K562 (cell line): ENCODE measurements at regions not wholly inside any gene's neighbourhood (a gene's known extent, or its start where the extent isn't known, plus 50 kb on each side); places are given as distances from the start of the nearest gene placed in this dataset.

Experiments
- ATAC-seq: fragments of 200-7000 bp; cut with Tn5 transposase; 3 replicates; pipeline ENCODE4 v1.9.1; 2020; ENCODE audit warnings: moderate library complexity
- BruUV-seq: library from RNA; stranded (reverse); fragments of 400-500 nt; replicated peaks from 2 replicates; lab custom pipeline; 2021; lab: Mats Ljungman, UMichigan
- CTCF ChIA-PET: fragments of 300-600 bp; formaldehyde crosslinking; extraction: SDS; loops from one replicate; lab custom pipeline; 2021; ENCODE audit warnings: low intra/inter-chr PET ratio; lab: Yijun Ruan, JAX
- POLR2A ChIA-PET: fragments of 300-600, 350-650 bp; sonication (Branson Sonifier 250); formaldehyde crosslinking; extraction: SDS; loops from one replicate; lab custom pipeline; 2021; ENCODE audit warnings: antibody characterized with exemption, inconsistent platforms; lab: Yijun Ruan, JAX
- DNase-seq, 4 experiments: peaks; one replicate each; pipeline versions ENCODE4 v3.0.0 to v3.0.0-alpha.2; 2011 to 2018; ENCODE audit warnings: low spot score in 3 of 4, mixed read lengths in 3 of 4; ENCODE audit errors: extremely low read depth in 1 of 4
- FAIRE-seq: peaks from 2 replicates; lab custom pipeline; 2011; peaks lifted over from hg19 to GRCh38; lab: Jason Lieb, UNC
- H2AFZ ChIP-seq: 2 replicates; pipeline ENCODE4 v1.6.0; 2011; ENCODE audit warnings: low read depth, low read length, control low read depth, inconsistent platforms
- H3K27ac ChIP-seq: fragments of 200-600 bp; 3 replicates; pipeline ENCODE4 v1.8.0; 2011; ENCODE audit warnings: low read depth, mild to moderate bottlenecking, control low read depth, inconsistent platforms, low read length, moderate library complexity, mixed read lengths; ENCODE audit errors: extremely low read depth
- H3K27me3 ChIP-seq, 2 experiments: fragments of 300-600 bp in 1 of 2; 2 replicates in 1 of 2; 3 replicates in 1 of 2; pipeline versions ENCODE4 v1.6.0 to v1.8.0; 2011; ENCODE audit warnings: inconsistent platforms in 2 of 2, low read length in 2 of 2, mild to moderate bottlenecking in 1 of 2, mixed read lengths in 1 of 2, moderate library complexity in 1 of 2; ENCODE audit not compliant: control insufficient read depth in 2 of 2, insufficient read depth in 2 of 2
- H3K36me3 ChIP-seq: fragments of 300-600 bp; 3 replicates; pipeline ENCODE4 v1.8.0; 2011; ENCODE audit warnings: mild to moderate bottlenecking, low read length, inconsistent platforms; ENCODE audit not compliant: control insufficient read depth, insufficient read depth
- H3K4me1 ChIP-seq, 2 experiments: fragments of 200-600 bp in 1 of 2; replicated peaks in 1 of 2; 2 replicates in 1 of 2; 3 replicates in 1 of 2; pipeline versions ENCODE4 v1.5.1 to v1.8.0; 2011; ENCODE audit warnings: inconsistent platforms in 2 of 2, low read length in 2 of 2, mild to moderate bottlenecking in 1 of 2, mixed read lengths in 1 of 2, moderate library complexity in 1 of 2; ENCODE audit not compliant: control insufficient read depth in 2 of 2, insufficient read depth in 2 of 2
- H3K4me2 ChIP-seq: 2 replicates; pipeline ENCODE4 v1.6.1; 2011; ENCODE audit warnings: low read length, control low read depth, inconsistent platforms, mixed read lengths; ENCODE audit not compliant: insufficient read depth
- H3K4me3 ChIP-seq: fragments of 200-600 bp; sonication (generic), shearing (Covaris generic); 2 replicates; pipeline ENCODE4 v1.5.1; 2016; ENCODE audit warnings: control low read depth, inconsistent platforms
- H3K79me2 ChIP-seq: fragments of 200-600 bp; 3 replicates; pipeline ENCODE4 v1.8.0; 2011; ENCODE audit warnings: low read length, inconsistent platforms; ENCODE audit not compliant: control insufficient read depth, insufficient read depth
- H3K9ac ChIP-seq, 2 experiments: 2 replicates each; pipeline versions ENCODE4 v1.6.0 to v1.6.1; 2011; ENCODE audit warnings: low read depth in 2 of 2, low read length in 2 of 2, control low read depth in 1 of 2, inconsistent platforms in 1 of 2, mild to moderate bottlenecking in 1 of 2, mixed read lengths in 1 of 2; ENCODE audit not compliant: insufficient read depth in 1 of 2
- H3K9me1 ChIP-seq: one replicate; pipeline ENCODE4 v1.6.0; 2011; ENCODE audit warnings: inconsistent platforms, mild to moderate bottlenecking, low read length, moderate library complexity; ENCODE audit not compliant: control insufficient read depth, insufficient read depth
- H3K9me3 ChIP-seq: replicated peaks from 2 replicates; pipeline ENCODE4 v1.5.1; 2011; ENCODE audit warnings: low read depth, low read length, inconsistent platforms; ENCODE audit not compliant: control insufficient read depth, insufficient read depth
- H4K20me1 ChIP-seq: replicated peaks from 2 replicates; pipeline ENCODE4 v1.6.1; 2011; ENCODE audit warnings: low read length, inconsistent platforms, mixed read lengths; ENCODE audit not compliant: control insufficient read depth, insufficient read depth
- ARID2 ChIP-seq: fragments of 450-650 bp; IDR thresholded peaks from 2 replicates; pipeline ENCODE4 v1.6.1; 2017; ENCODE audit warnings: antibody characterized with exemption, mild to moderate bottlenecking
- CAMTA2 ChIP-seq: fragments of 250-450 bp; sonication (Bioruptor Pico); conservative IDR thresholded peaks from 2 replicates; pipeline ENCODE4 v1.5.1; 2022
- CBFA2T2 ChIP-seq: fragments of 450-650 bp; conservative IDR thresholded peaks from 2 replicates; pipeline ENCODE4 v1.6.1; 2017; ENCODE audit warnings: mild to moderate bottlenecking
- HMG20A ChIP-seq: fragments of 450-650 bp; formaldehyde crosslinking; conservative IDR thresholded peaks from 2 replicates; pipeline ENCODE4 v1.4.0; 2020; ENCODE audit warnings: mild to moderate bottlenecking, mixed read lengths
- LEF1 ChIP-seq: fragments of 450-650 bp; IDR thresholded peaks from 2 replicates; pipeline ENCODE4 v1.6.1; 2016; ENCODE audit warnings: mild to moderate bottlenecking
- MECOM ChIP-seq: fragments of 250-450 bp; sonication (Bioruptor Pico); IDR thresholded peaks from 2 replicates; pipeline ENCODE4 v1.8.0; 2022; ENCODE audit warnings: inconsistent platforms
- SLC30A9 ChIP-seq: fragments of 250-450 bp; sonication (Bioruptor Pico); IDR thresholded peaks from 2 replicates; pipeline ENCODE4 v1.8.0; 2022; ENCODE audit warnings: mild to moderate bottlenecking, moderate library complexity
- TAF15 ChIP-seq: fragments of 200-400 bp; formaldehyde crosslinking; IDR thresholded peaks from 2 replicates; pipeline ENCODE4 v1.6.1; 2017; ENCODE audit warnings: mild to moderate bottlenecking, low read depth, low read length, moderate library complexity
- WGBS: fragments of 100-300 bp; shearing (Covaris generic); methylation state at CpG from one replicate; pipeline ENCODE4 v1.1.6; 2016; ENCODE audit warnings: low coverage, mixed read lengths; ENCODE audit not compliant: insufficient coverage; ENCODE audit errors: missing lambda C conversion rate; 5-methylcytosine and 5-hydroxymethylcytosine counted together
- in situ Hi-C: fragments of 300-500 bp; cut with MboI; formaldehyde crosslinking; loops from 4 replicates; pipeline ENCODE4 v1.15.0; 2018; ENCODE audit warnings: inconsistent platforms, mixed read lengths
- intact Hi-C: fragments of 100-400 bp; cut with micrococcal nuclease; formaldehyde crosslinking; loops from 2 replicates; pipeline ENCODE4 v1.14.2; 2022
- TF ChIP-seq, protein P1 (sequence below): fragments of 250-450 bp; sonication (Bioruptor Pico); IDR thresholded peaks from 2 replicates; pipeline ENCODE4 v1.6.1; 2021; ENCODE audit warnings: mild to moderate bottlenecking
- TF ChIP-seq, protein P2 (sequence below): fragments of 250-450 bp; sonication (Bioruptor Pico); IDR thresholded peaks from 2 replicates; pipeline ENCODE4 v1.4.0; 2020
- TF ChIP-seq, protein P3 (sequence below): fragments of 250-450 bp; sonication (Bioruptor Pico); IDR thresholded peaks from 2 replicates; pipeline ENCODE4 v1.8.0; 2021; ENCODE audit warnings: moderate library complexity, mild to moderate bottlenecking, inconsistent platforms
- TF ChIP-seq, protein P4 (sequence below), 2 experiments: IDR thresholded peaks; 2 replicates each; pipeline ENCODE4 v1.6.1; 2012; ENCODE audit warnings: improper control_type of control experiment in 2 of 2, low read depth in 2 of 2, low read length in 2 of 2, borderline replicate concordance in 1 of 2

GRCh38 chr12:58564721-58565120 is 355.6 kb downstream of the LRIG3 start (continued):
- TF ChIP-seq TAF15, result no peak
- TF ChIP-seq, protein P1, sequence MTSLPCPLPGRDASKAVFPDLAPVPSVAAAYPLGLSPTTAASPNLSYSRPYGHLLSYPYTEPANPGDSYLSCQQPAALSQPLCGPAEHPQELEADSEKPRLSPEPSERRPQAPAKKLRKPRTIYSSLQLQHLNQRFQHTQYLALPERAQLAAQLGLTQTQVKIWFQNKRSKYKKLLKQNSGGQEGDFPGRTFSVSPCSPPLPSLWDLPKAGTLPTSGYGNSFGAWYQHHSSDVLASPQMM, result no peak
- TF ChIP-seq HMG20A (CRISPR knock-in tag), result no peak

DNA sequence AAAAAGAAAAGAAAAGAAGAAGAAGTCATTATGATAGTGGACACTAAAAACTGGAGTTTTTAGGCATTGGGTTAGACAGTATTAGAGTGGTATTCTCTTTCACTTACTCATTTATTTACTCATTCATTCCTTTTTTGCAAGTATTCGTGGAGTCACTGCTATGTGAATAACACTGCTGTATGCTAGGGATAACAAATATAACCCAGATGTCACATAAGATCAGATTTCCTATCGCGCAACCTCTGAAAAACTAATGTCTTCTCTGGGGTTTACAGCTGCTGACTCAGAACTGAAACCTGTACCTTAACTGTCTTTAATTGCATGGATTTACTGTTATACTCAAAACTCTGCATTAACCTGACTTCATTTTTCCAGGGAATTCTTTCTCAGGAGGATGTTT is 353.7 kb downstream of the LRIG3 start:
- POLR2A ChIA-PET, result no interaction called here
- ATAC-seq, result no peak
- 32% methylated on average over 3 of the region's 3 CpGs for WGBS
- TF ChIP-seq, protein P2, sequence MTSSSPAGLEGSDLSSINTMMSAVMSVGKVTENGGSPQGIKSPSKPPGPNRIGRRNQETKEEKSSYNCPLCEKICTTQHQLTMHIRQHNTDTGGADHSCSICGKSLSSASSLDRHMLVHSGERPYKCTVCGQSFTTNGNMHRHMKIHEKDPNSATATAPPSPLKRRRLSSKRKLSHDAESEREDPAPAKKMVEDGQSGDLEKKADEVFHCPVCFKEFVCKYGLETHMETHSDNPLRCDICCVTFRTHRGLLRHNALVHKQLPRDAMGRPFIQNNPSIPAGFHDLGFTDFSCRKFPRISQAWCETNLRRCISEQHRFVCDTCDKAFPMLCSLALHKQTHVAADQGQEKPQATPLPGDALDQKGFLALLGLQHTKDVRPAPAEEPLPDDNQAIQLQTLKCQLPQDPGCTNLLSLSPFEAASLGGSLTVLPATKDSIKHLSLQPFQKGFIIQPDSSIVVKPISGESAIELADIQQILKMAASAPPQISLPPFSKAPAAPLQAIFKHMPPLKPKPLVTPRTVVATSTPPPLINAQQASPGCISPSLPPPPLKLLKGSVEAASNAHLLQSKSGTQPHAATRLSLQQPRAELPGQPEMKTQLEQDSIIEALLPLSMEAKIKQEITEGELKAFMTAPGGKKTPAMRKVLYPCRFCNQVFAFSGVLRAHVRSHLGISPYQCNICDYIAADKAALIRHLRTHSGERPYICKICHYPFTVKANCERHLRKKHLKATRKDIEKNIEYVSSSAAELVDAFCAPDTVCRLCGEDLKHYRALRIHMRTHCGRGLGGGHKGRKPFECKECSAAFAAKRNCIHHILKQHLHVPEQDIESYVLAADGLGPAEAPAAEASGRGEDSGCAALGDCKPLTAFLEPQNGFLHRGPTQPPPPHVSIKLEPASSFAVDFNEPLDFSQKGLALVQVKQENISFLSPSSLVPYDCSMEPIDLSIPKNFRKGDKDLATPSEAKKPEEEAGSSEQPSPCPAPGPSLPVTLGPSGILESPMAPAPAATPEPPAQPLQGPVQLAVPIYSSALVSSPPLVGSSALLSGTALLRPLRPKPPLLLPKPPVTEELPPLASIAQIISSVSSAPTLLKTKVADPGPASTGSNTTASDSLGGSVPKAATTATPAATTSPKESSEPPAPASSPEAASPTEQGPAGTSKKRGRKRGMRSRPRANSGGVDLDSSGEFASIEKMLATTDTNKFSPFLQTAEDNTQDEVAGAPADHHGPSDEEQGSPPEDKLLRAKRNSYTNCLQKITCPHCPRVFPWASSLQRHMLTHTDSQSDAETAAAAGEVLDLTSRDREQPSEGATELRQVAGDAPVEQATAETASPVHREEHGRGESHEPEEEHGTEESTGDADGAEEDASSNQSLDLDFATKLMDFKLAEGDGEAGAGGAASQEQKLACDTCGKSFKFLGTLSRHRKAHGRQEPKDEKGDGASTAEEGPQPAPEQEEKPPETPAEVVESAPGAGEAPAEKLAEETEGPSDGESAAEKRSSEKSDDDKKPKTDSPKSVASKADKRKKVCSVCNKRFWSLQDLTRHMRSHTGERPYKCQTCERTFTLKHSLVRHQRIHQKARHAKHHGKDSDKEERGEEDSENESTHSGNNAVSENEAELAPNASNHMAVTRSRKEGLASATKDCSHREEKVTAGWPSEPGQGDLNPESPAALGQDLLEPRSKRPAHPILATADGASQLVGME, result no peak
- TF ChIP-seq CAMTA2 (CRISPR knock-in tag) (no peak), ARID2 (no peak), MECOM (CRISPR knock-in tag) (no peak), SLC30A9 (CRISPR knock-in tag) (no peak), LEF1 (no peak), CBFA2T2 (no peak)
- TF ChIP-seq, protein P3, sequence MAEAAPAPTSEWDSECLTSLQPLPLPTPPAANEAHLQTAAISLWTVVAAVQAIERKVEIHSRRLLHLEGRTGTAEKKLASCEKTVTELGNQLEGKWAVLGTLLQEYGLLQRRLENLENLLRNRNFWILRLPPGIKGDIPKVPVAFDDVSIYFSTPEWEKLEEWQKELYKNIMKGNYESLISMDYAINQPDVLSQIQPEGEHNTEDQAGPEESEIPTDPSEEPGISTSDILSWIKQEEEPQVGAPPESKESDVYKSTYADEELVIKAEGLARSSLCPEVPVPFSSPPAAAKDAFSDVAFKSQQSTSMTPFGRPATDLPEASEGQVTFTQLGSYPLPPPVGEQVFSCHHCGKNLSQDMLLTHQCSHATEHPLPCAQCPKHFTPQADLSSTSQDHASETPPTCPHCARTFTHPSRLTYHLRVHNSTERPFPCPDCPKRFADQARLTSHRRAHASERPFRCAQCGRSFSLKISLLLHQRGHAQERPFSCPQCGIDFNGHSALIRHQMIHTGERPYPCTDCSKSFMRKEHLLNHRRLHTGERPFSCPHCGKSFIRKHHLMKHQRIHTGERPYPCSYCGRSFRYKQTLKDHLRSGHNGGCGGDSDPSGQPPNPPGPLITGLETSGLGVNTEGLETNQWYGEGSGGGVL (CRISPR knock-in tag), result no peak
- TF ChIP-seq, protein P4, sequence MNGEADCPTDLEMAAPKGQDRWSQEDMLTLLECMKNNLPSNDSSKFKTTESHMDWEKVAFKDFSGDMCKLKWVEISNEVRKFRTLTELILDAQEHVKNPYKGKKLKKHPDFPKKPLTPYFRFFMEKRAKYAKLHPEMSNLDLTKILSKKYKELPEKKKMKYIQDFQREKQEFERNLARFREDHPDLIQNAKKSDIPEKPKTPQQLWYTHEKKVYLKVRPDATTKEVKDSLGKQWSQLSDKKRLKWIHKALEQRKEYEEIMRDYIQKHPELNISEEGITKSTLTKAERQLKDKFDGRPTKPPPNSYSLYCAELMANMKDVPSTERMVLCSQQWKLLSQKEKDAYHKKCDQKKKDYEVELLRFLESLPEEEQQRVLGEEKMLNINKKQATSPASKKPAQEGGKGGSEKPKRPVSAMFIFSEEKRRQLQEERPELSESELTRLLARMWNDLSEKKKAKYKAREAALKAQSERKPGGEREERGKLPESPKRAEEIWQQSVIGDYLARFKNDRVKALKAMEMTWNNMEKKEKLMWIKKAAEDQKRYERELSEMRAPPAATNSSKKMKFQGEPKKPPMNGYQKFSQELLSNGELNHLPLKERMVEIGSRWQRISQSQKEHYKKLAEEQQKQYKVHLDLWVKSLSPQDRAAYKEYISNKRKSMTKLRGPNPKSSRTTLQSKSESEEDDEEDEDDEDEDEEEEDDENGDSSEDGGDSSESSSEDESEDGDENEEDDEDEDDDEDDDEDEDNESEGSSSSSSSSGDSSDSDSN (IDR thresholded peaks at IDR 0.05; ENCODE audit: borderline replicate concordance in 1 of 2, low read depth in 2 of 2, low read length in 2 of 2), result no peak

More for the DNA sequence above, 353.7 kb downstream of the LRIG3 start:
- Histone ChIP-seq H3K4me1 (no peaks in the 10 kb centered on the region), H3K9ac (no peak overlapping the region), H3K27me3 (no peaks in the 10 kb centered on the region), H3K9me1 (no peaks in the 10 kb centered on the region), H3K9me3 (0 out of 2 replicates have a peak, but pooled peaks cover 2% of the 10 kb centered on the region), H3K27ac (no peak overlapping the region), H4K20me1 (no peaks in the 10 kb centered on the region), H3K79me2 (no peaks in the 10 kb centered on the region), H2AFZ (no peak overlapping the region), H3K4me3 (no peak overlapping the region), H3K36me3 (no peaks in the 10 kb centered on the region), H3K4me2 (no peak overlapping the region)
- DNase-seq (no peak), FAIRE-seq (no peak)
- in situ Hi-C loops, result no loop called here
- CTCF ChIA-PET, result no interaction called here
- BruUV-seq, result no TSS peak
- intact Hi-C loops, result no loop called here
